Panc1 (cell line): ENCODE measurements at regions not wholly inside any gene's neighbourhood (a gene's known extent, or its start where the extent isn't known, plus 50 kb on each side); places are given as distances from the start of the nearest gene placed in this dataset.
"Not testable (repeated sequence)": the region's sequence is repeated elsewhere in the genome, so short reads cannot be mapped to it uniquely, and the experiment has no call there.

Experiments
- SIN3A ChIP-seq: IDR thresholded peaks from 2 replicates; pipeline ENCODE4 v1.6.1; 2012; ENCODE audit warnings: low read depth, mild to moderate bottlenecking, low read length, moderate library complexity, borderline replicate concordance; ENCODE audit not compliant: insufficient read depth
- TCF7L2 ChIP-seq: IDR thresholded peaks from 2 replicates; pipeline ENCODE4 v1.6.1; 2011; ENCODE audit warnings: mild to moderate bottlenecking, low read depth, low read length, inconsistent platforms
- TF ChIP-seq, protein P1 (sequence below): fragments of 450-650 bp; IDR thresholded peaks from 2 replicates; pipeline ENCODE4 v1.5.1; 2017; ENCODE audit warnings: mild to moderate bottlenecking

DNA sequence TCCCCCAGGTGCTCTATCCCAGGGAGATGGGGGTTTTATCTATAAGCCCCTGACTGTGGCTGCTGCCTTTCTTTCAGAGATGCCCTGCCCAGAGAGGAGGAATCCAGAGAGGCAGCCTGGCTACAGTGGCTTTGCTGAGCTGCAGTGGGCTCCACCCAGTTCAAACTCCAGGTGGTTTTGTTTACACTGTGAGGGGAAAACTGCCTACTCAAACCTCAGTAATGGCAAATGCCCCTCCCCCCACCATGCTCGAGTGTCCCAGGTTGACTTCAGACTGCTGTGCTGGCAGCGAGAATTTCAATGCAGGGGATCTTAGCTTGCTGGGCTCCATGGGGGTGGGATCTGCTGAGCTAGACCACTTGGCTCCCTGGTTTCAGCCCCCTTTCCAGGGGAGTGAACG, 419.6 kb upstream of the CASK start:
- TF ChIP-seq, protein P1, sequence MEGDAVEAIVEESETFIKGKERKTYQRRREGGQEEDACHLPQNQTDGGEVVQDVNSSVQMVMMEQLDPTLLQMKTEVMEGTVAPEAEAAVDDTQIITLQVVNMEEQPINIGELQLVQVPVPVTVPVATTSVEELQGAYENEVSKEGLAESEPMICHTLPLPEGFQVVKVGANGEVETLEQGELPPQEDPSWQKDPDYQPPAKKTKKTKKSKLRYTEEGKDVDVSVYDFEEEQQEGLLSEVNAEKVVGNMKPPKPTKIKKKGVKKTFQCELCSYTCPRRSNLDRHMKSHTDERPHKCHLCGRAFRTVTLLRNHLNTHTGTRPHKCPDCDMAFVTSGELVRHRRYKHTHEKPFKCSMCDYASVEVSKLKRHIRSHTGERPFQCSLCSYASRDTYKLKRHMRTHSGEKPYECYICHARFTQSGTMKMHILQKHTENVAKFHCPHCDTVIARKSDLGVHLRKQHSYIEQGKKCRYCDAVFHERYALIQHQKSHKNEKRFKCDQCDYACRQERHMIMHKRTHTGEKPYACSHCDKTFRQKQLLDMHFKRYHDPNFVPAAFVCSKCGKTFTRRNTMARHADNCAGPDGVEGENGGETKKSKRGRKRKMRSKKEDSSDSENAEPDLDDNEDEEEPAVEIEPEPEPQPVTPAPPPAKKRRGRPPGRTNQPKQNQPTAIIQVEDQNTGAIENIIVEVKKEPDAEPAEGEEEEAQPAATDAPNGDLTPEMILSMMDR = not testable (repeated sequence)
- not testable (repeated sequence) for TF ChIP-seq TCF7L2, SIN3A
